A673 (cell line): ENCODE measurements at regions not wholly inside any gene's neighbourhood (a gene's known extent, or its start where the extent isn't known, plus 50 kb on each side); places are given as distances from the start of the nearest gene placed in this dataset.

Experiments
- EZH2 ChIP-seq: fragments of 200-600 bp; sonication (generic); IDR thresholded peaks from 2 replicates; pipeline ENCODE4 v1.6.1; 2017; ENCODE audit warnings: borderline replicate concordance, low read depth, mild to moderate bottlenecking, mixed read lengths, antibody characterized with exemption, low read length; ENCODE audit not compliant: poor library complexity, severe bottlenecking
- TF ChIP-seq, protein P1 (sequence below): fragments of 300-800, 200-600 bp; sonication (generic); conservative IDR thresholded peaks from 2 replicates; pipeline ENCODE4 v1.5.1; 2017; ENCODE audit warnings: low read depth, mild to moderate bottlenecking, antibody characterized with exemption, low read length, moderate library complexity, mixed read lengths

DNA sequence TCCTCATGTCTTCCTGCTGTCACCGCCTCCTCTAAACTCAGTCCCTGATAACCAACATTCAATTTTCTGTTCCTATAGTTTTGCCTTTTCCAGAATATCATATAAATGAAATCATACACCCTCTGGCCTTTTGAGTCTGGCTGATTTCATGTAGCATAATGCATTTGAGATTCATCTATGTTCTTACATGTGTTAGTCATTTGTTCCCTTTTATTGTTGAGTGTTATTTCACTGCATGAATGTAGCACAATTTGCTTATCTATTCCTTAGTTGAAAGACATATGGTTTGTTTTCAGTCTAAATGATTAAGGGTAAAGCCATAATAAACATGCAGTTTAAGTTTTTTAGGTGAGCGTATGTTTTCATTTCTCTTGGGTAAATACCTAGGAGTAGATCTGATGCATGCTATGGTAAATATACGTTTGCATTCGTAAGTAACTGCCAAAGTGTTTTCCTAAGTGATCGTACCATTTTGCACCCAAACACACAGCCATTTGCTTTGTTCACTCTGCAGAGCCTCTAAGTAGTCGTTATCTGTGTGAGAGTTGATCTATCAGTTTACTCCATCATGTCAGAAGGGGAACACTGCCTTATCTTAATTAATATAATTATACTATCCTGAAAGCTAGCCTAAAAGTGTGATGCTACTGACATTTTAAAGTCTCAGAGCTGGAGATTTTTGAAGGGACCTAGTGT, 460.8 kb downstream of the DMAC1 start:
- TF ChIP-seq, protein P1, sequence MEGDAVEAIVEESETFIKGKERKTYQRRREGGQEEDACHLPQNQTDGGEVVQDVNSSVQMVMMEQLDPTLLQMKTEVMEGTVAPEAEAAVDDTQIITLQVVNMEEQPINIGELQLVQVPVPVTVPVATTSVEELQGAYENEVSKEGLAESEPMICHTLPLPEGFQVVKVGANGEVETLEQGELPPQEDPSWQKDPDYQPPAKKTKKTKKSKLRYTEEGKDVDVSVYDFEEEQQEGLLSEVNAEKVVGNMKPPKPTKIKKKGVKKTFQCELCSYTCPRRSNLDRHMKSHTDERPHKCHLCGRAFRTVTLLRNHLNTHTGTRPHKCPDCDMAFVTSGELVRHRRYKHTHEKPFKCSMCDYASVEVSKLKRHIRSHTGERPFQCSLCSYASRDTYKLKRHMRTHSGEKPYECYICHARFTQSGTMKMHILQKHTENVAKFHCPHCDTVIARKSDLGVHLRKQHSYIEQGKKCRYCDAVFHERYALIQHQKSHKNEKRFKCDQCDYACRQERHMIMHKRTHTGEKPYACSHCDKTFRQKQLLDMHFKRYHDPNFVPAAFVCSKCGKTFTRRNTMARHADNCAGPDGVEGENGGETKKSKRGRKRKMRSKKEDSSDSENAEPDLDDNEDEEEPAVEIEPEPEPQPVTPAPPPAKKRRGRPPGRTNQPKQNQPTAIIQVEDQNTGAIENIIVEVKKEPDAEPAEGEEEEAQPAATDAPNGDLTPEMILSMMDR = no peak
- no peak for TF ChIP-seq EZH2
